ENCODE measurements at regions not wholly inside any gene's neighbourhood (a gene's known extent, or its start where the extent isn't known, plus 50 kb on each side); places are given as distances from the start of the nearest gene placed in this dataset.

GRCh38 chr5:45109636-45110035 lies 300.9 kb downstream of the MRPS30 start:
- TF ChIP-seq, protein P1, sequence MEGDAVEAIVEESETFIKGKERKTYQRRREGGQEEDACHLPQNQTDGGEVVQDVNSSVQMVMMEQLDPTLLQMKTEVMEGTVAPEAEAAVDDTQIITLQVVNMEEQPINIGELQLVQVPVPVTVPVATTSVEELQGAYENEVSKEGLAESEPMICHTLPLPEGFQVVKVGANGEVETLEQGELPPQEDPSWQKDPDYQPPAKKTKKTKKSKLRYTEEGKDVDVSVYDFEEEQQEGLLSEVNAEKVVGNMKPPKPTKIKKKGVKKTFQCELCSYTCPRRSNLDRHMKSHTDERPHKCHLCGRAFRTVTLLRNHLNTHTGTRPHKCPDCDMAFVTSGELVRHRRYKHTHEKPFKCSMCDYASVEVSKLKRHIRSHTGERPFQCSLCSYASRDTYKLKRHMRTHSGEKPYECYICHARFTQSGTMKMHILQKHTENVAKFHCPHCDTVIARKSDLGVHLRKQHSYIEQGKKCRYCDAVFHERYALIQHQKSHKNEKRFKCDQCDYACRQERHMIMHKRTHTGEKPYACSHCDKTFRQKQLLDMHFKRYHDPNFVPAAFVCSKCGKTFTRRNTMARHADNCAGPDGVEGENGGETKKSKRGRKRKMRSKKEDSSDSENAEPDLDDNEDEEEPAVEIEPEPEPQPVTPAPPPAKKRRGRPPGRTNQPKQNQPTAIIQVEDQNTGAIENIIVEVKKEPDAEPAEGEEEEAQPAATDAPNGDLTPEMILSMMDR (IDR thresholded peaks at IDR 0.05; ENCODE audit: insufficient read depth, low read length): no peak
- TF ChIP-seq GABPA (IDR thresholded peaks at IDR 0.05; ENCODE audit: low read depth): no peak
- TF ChIP-seq POLR2AphosphoS5 (IDR thresholded peaks at IDR 0.05; ENCODE audit: low read depth): no peak
- TF ChIP-seq, protein P2, sequence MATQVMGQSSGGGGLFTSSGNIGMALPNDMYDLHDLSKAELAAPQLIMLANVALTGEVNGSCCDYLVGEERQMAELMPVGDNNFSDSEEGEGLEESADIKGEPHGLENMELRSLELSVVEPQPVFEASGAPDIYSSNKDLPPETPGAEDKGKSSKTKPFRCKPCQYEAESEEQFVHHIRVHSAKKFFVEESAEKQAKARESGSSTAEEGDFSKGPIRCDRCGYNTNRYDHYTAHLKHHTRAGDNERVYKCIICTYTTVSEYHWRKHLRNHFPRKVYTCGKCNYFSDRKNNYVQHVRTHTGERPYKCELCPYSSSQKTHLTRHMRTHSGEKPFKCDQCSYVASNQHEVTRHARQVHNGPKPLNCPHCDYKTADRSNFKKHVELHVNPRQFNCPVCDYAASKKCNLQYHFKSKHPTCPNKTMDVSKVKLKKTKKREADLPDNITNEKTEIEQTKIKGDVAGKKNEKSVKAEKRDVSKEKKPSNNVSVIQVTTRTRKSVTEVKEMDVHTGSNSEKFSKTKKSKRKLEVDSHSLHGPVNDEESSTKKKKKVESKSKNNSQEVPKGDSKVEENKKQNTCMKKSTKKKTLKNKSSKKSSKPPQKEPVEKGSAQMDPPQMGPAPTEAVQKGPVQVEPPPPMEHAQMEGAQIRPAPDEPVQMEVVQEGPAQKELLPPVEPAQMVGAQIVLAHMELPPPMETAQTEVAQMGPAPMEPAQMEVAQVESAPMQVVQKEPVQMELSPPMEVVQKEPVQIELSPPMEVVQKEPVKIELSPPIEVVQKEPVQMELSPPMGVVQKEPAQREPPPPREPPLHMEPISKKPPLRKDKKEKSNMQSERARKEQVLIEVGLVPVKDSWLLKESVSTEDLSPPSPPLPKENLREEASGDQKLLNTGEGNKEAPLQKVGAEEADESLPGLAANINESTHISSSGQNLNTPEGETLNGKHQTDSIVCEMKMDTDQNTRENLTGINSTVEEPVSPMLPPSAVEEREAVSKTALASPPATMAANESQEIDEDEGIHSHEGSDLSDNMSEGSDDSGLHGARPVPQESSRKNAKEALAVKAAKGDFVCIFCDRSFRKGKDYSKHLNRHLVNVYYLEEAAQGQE (IDR thresholded peaks at IDR 0.05; ENCODE audit: insufficient replicate concordance, low read depth): no peak

All from HL-60 (cell line).